Nephron progenitor cell (in vitro differentiated cells): ENCODE measurements at regions not wholly inside any gene's neighbourhood (a gene's known extent, or its start where the extent isn't known, plus 50 kb on each side); places are given as distances from the start of the nearest gene placed in this dataset.

Experiments used
- DNase-seq: peaks from one replicate; pipeline ENCODE4 v3.0.0; 2021
- H3K27ac Mint-ChIP-seq: 2 replicates; pipeline ENCODE4 v1.8.0; 2021; ENCODE audit warnings: mild to moderate bottlenecking, moderate library complexity, mixed read lengths
- H3K27me3 Mint-ChIP-seq: 2 replicates; pipeline ENCODE4 v1.8.0; 2021; ENCODE audit warnings: mild to moderate bottlenecking, low read depth, mixed read lengths; ENCODE audit not compliant: poor library complexity
- H3K36me3 Mint-ChIP-seq: 2 replicates; pipeline ENCODE4 v1.8.0; 2021; ENCODE audit warnings: low read depth, mixed read lengths
- H3K4me1 Mint-ChIP-seq: 2 replicates; pipeline ENCODE4 v1.8.0; 2021; ENCODE audit warnings: mixed read lengths
- H3K4me3 Mint-ChIP-seq: 2 replicates; pipeline ENCODE4 v1.8.0; 2021; ENCODE audit warnings: mild to moderate bottlenecking, moderate library complexity, mixed read lengths
- H3K9me3 Mint-ChIP-seq: 2 replicates; pipeline ENCODE4 v1.8.0; 2021; ENCODE audit warnings: mild to moderate bottlenecking, moderate library complexity, mixed read lengths
- CTCF ChIP-seq: fragments of 200-600 bp; sonication (generic); IDR thresholded peaks from 2 replicates; pipeline ENCODE4 v1.5.0; 2021; ENCODE audit warnings: antibody characterized with exemption

- DNase-seq = no peak
- H3K4me1 Mint-ChIP-seq = no peaks in the 10 kb centered on the region
- no peaks in the 10 kb centered on the region for H3K9me3 Mint-ChIP-seq
- no peaks in the 10 kb centered on the region for H3K27me3 Mint-ChIP-seq
- H3K27ac Mint-ChIP-seq = no peak overlapping the region
- no peak overlapping the region for H3K4me3 Mint-ChIP-seq
- no peaks in the 10 kb centered on the region for H3K36me3 Mint-ChIP-seq
- TF ChIP-seq CTCF = no peak
These were observed 650.9 kb upstream of the ANKRD30A start for GRCh38 chr10:36474456-36474855.

- Mint-ChIP-seq H3K27me3 (no peaks in the 10 kb centered on the region), H3K36me3 (no peaks in the 10 kb centered on the region), H3K4me3 (no peak overlapping the region), H3K4me1 (no peaks in the 10 kb centered on the region), H3K9me3 (no peaks in the 10 kb centered on the region), H3K27ac (no peak overlapping the region)
- no peak for DNase-seq
- no peak for TF ChIP-seq CTCF
These were observed 652.3 kb upstream of the ANKRD30A start for GRCh38 chr10:36473122-36473521.

- TF ChIP-seq CTCF = no peak
- Mint-ChIP-seq H3K27ac (no peak overlapping the region), H3K4me3 (no peak overlapping the region), H3K9me3 (no peaks in the 10 kb centered on the region), H3K27me3 (peaks cover 5% of the 10 kb centered on the region), H3K36me3 (no peaks in the 10 kb centered on the region), H3K4me1 (no peaks in the 10 kb centered on the region)
- DNase-seq = no peak
These were observed 655.8 kb upstream of the ANKRD30A start for GRCh38 chr10:36469585-36469984.

GRCh38 chr10:36468620-36469019, 656.8 kb upstream of the ANKRD30A start:
- H3K4me3 Mint-ChIP-seq = no peak overlapping the region
- TF ChIP-seq CTCF = no peak
- no peaks in the 10 kb centered on the region for H3K9me3 Mint-ChIP-seq
- peaks cover 5% of the 10 kb centered on the region for H3K27me3 Mint-ChIP-seq
- no peak for DNase-seq
- H3K36me3 Mint-ChIP-seq = no peaks in the 10 kb centered on the region
- no peak overlapping the region for H3K27ac Mint-ChIP-seq
- no peaks in the 10 kb centered on the region for H3K4me1 Mint-ChIP-seq

GRCh38 chr10:36465604-36466379, 659.6 kb upstream of the ANKRD30A start:
- no peaks in the 10 kb centered on the region for H3K4me1 Mint-ChIP-seq
- H3K27ac Mint-ChIP-seq = no peak overlapping the region
- H3K4me3 Mint-ChIP-seq = no peak overlapping the region
- peaks cover 6% of the 10 kb centered on the region for H3K27me3 Mint-ChIP-seq
- H3K9me3 Mint-ChIP-seq = no peaks in the 10 kb centered on the region
- H3K36me3 Mint-ChIP-seq = no peaks in the 10 kb centered on the region
- no peak for TF ChIP-seq CTCF
- no peak for DNase-seq

GRCh38 chr10:36464291-36464690, 661.1 kb upstream of the ANKRD30A start:
- Mint-ChIP-seq H3K4me3 (no peak overlapping the region), H3K4me1 (no peaks in the 10 kb centered on the region), H3K36me3 (no peaks in the 10 kb centered on the region), H3K27me3 (peaks cover 9% of the 10 kb centered on the region), H3K27ac (no peak overlapping the region), H3K9me3 (no peaks in the 10 kb centered on the region)
- TF ChIP-seq CTCF = no peak
- no peak for DNase-seq
